Fibroblast of lung (primary cell): ENCODE measurements at regions not wholly inside any gene's neighbourhood (a gene's known extent, or its start where the extent isn't known, plus 50 kb on each side); places are given as distances from the start of the nearest gene placed in this dataset.

Experiments
- DNase-seq, 2 donors: peaks; one replicate each; pipeline versions ENCODE4 v3.0.0 to v3.0.0-alpha.2; 2010; ENCODE audit warnings: low read depth in 2 of 2
- H2AFZ ChIP-seq: 2 replicates; pipeline ENCODE4 v1.5.1; 2012; ENCODE audit warnings: low read length, control low read depth, inconsistent platforms
- H3K27ac ChIP-seq: 2 replicates; pipeline ENCODE4 v1.5.1; 2011; ENCODE audit warnings: low read length, control low read depth; ENCODE audit not compliant: insufficient read depth
- H3K27me3 ChIP-seq: 2 replicates; pipeline ENCODE4 v1.5.1; 2011; ENCODE audit warnings: mild to moderate bottlenecking, low read length; ENCODE audit not compliant: control insufficient read depth, insufficient read depth
- H3K36me3 ChIP-seq: 2 replicates; pipeline ENCODE4 v1.5.1; 2011; ENCODE audit warnings: low read length; ENCODE audit not compliant: control insufficient read depth, insufficient read depth
- H3K4me1 ChIP-seq: 2 replicates; pipeline ENCODE4 v1.5.1; 2011; ENCODE audit warnings: low read length; ENCODE audit not compliant: control insufficient read depth, insufficient read depth; ENCODE audit errors: extremely low read depth
- H3K4me2 ChIP-seq: 2 replicates; pipeline ENCODE4 v1.5.1; 2011; ENCODE audit warnings: low read length, control low read depth; ENCODE audit not compliant: insufficient read depth; ENCODE audit errors: extremely low read depth
- H3K4me3 ChIP-seq, 4 experiments: fragments of 200-600 bp in 1 of 4; sonication (generic) in 1 of 4; replicated peaks in 1 of 4; 2 replicates each; pipeline ENCODE4 v1.5.1; 2011 to 2016; ENCODE audit warnings: low read length in 4 of 4, low read depth in 3 of 4, mild to moderate bottlenecking in 3 of 4, control low read depth in 2 of 4, inconsistent platforms in 1 of 4, mixed read lengths in 1 of 4; ENCODE audit not compliant: insufficient read depth in 1 of 4; ENCODE audit errors: control extremely low read depth in 1 of 4
- H3K79me2 ChIP-seq: 2 replicates; pipeline ENCODE4 v1.5.1; 2012; ENCODE audit warnings: mild to moderate bottlenecking, low read length, inconsistent platforms; ENCODE audit not compliant: control insufficient read depth, insufficient read depth
- H3K9ac ChIP-seq: 2 replicates; pipeline ENCODE4 v1.5.1; 2011; ENCODE audit warnings: mild to moderate bottlenecking, low read length, control low read depth; ENCODE audit not compliant: insufficient read depth
- H3K9me3 ChIP-seq: 2 replicates; pipeline ENCODE4 v1.5.1; 2012; ENCODE audit warnings: low read depth, low read length; ENCODE audit not compliant: control insufficient read depth, insufficient read depth
- H4K20me1 ChIP-seq: 2 replicates; pipeline ENCODE4 v1.5.1; 2011; ENCODE audit warnings: low read length; ENCODE audit not compliant: control insufficient read depth, insufficient read depth; ENCODE audit errors: extremely low read depth
- EZH2 ChIP-seq: IDR thresholded peaks from 2 replicates; pipeline ENCODE4 v1.5.1; 2012; ENCODE audit warnings: low read length, control low read depth, mild to moderate bottlenecking; ENCODE audit errors: missing control alignments
- TF ChIP-seq, protein P1 (sequence below), 2 donors: IDR thresholded peaks in 1 of 2; conservative IDR thresholded peaks in 1 of 2; 1 replicate in 1 of 2; 2 replicates in 1 of 2; pipeline ENCODE4 v1.5.1; 2011 to 2012; ENCODE audit warnings: low read length in 2 of 2, control low read depth in 1 of 2, inconsistent platforms in 1 of 2, low read depth in 1 of 2, mild to moderate bottlenecking in 1 of 2

DNA sequence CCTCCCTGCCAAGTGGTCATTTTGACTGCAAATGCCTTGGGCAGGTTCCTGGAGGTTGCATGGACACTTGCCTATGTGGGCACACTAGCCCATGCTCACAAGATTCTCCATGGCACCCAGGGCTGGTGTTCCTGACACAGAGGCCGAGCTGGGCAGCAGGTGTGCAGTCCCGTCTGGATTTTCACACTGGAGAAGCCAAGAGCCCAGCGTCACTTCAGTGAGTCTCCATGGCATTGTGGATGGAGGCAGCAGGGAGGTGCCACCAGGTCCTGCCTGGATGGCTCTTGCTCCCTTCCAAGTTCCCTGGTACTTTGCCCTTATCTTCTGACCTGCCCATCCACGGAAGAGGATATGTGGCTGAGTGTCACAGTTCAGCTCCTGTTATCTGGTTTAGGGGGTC lies 63.7 kb upstream of the PLCL2 start:
- no peaks in the 10 kb centered on the region for H4K20me1 ChIP-seq
- no peaks in the 10 kb centered on the region for H3K36me3 ChIP-seq
- no peaks in the 10 kb centered on the region for H3K79me2 ChIP-seq
- no peak for DNase-seq
- H2AFZ ChIP-seq: no peak overlapping the region
- H3K9me3 ChIP-seq: no peaks in the 10 kb centered on the region
- H3K27ac ChIP-seq: no peak overlapping the region
- H3K9ac ChIP-seq: no peak overlapping the region
- no peaks in the 10 kb centered on the region for H3K4me1 ChIP-seq
- H3K27me3 ChIP-seq: no peaks in the 10 kb centered on the region
- no peak overlapping the region for H3K4me2 ChIP-seq
- no peak for TF ChIP-seq EZH2
- TF ChIP-seq, protein P1, sequence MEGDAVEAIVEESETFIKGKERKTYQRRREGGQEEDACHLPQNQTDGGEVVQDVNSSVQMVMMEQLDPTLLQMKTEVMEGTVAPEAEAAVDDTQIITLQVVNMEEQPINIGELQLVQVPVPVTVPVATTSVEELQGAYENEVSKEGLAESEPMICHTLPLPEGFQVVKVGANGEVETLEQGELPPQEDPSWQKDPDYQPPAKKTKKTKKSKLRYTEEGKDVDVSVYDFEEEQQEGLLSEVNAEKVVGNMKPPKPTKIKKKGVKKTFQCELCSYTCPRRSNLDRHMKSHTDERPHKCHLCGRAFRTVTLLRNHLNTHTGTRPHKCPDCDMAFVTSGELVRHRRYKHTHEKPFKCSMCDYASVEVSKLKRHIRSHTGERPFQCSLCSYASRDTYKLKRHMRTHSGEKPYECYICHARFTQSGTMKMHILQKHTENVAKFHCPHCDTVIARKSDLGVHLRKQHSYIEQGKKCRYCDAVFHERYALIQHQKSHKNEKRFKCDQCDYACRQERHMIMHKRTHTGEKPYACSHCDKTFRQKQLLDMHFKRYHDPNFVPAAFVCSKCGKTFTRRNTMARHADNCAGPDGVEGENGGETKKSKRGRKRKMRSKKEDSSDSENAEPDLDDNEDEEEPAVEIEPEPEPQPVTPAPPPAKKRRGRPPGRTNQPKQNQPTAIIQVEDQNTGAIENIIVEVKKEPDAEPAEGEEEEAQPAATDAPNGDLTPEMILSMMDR (conservative IDR thresholded peaks at IDR 0.05 in 1 of 2, IDR thresholded peaks at IDR 0.05 in 1 of 2; ENCODE audit: low read depth in 1 of 2, low read length in 2 of 2): no peak
- H3K4me3 ChIP-seq: no peak overlapping the region

DNA sequence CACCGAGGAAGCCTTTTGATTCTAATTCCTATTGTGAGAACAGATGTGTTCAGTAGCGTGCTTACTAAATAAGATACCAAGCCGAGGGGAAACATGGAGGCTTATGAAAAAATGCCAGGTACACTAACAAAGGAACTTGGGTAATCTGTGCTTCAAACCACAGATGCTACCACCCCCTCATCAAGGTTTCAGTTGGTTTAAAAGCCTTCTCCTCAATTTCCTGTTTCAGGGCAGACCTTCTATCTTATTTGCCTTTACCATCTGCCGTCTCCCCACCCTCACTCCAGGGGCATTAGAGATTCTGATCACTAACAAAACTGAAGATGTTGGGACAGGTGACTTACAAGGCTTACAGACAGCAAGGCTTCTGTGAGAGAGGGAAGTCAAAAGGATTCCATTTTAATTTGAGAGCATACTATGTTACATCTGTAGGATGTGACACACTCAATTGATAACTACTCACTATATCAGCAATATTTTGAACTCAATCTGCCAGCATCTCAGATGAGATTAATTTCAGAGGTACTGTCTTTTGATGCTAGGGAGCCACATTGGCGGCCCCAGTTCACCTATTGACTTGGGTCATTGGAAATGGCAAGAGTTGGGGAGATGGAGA lies 60.6 kb upstream of the PLCL2 start:
- H3K9me3 ChIP-seq: no peaks in the 10 kb centered on the region
- H2AFZ ChIP-seq: no peak overlapping the region
- no peaks in the 10 kb centered on the region for H4K20me1 ChIP-seq
- no peak overlapping the region for H3K4me2 ChIP-seq
- no peak for TF ChIP-seq EZH2
- TF ChIP-seq, protein P1 (conservative IDR thresholded peaks at IDR 0.05 in 1 of 2, IDR thresholded peaks at IDR 0.05 in 1 of 2; ENCODE audit: low read depth in 1 of 2, low read length in 2 of 2): no peak
- no peak overlapping the region for H3K4me3 ChIP-seq
- H3K36me3 ChIP-seq: no peaks in the 10 kb centered on the region
- no peaks in the 10 kb centered on the region for H3K4me1 ChIP-seq
- H3K79me2 ChIP-seq: no peaks in the 10 kb centered on the region
- H3K9ac ChIP-seq: no peak overlapping the region
- no peak overlapping the region for H3K27ac ChIP-seq
- no peak for DNase-seq
- no peaks in the 10 kb centered on the region for H3K27me3 ChIP-seq

DNA sequence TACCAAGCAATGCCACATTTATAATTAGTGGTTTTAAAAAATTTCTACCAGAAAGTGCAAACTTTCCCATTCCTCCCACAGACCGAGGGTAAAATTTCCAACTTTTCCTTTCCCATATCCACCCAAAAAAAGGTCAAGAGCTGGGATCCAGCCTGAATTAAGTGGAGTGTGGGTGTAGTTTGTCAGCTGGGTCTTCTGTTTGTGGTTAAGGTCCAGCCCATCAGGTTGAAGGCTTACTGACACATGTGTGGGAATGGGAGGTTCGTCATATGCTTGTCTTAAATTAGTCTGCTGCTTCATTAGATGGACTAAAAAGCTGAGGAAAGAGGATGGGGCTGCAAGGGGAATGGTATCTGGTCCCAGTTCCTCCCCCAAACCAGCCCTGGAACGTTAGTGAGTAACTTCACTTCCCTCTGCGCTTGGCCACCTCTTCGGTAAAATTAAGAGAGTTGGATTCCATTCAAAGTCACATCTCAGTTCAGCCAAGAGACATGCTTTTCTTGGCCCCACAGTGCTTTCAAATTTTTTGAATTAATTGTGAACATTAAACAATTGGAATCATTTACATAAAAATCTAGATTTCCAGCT lies 59.0 kb upstream of the PLCL2 start:
- Histone ChIP-seq H3K36me3 (no peaks in the 10 kb centered on the region), H3K79me2 (no peaks in the 10 kb centered on the region), H3K9ac (no peak overlapping the region), H4K20me1 (no peaks in the 10 kb centered on the region), H3K27ac (no peak overlapping the region), H3K4me1 (no peaks in the 10 kb centered on the region), H2AFZ (no peak overlapping the region), H3K4me2 (no peak overlapping the region), H3K9me3 (no peaks in the 10 kb centered on the region), H3K27me3 (no peaks in the 10 kb centered on the region), H3K4me3 (no peak overlapping the region)
- peak in 1 of 2 donors; percentile 56 for DNase-seq
- no peak for TF ChIP-seq EZH2
- TF ChIP-seq, protein P1 (conservative IDR thresholded peaks at IDR 0.05 in 1 of 2, IDR thresholded peaks at IDR 0.05 in 1 of 2; ENCODE audit: low read depth in 1 of 2, low read length in 2 of 2): no peak
